SK-N-SH (cell line): ENCODE measurements at regions not wholly inside any gene's neighbourhood (a gene's known extent, or its start where the extent isn't known, plus 50 kb on each side); places are given as distances from the start of the nearest gene placed in this dataset.
A peak's percentile ranks its signal among the peaks of the same experiment; 100 is the strongest.
"Not testable (repeated sequence)": the region's sequence is repeated elsewhere in the genome, so short reads cannot be mapped to it uniquely, and the experiment has no call there.

Experiments
- CTCF ChIA-PET: fragments of 300-600, 350-600 bp; formaldehyde crosslinking; extraction: SDS; loops from one replicate; lab custom pipeline; 2021; lab: Yijun Ruan, JAX
- POLR2A ChIA-PET: fragments of 350-600 bp; sonication (Branson Sonifier 250); formaldehyde crosslinking; extraction: SDS; loops from one replicate; lab custom pipeline; 2020; ENCODE audit warnings: antibody characterized with exemption, inconsistent platforms; lab: Yijun Ruan, JAX
- DNase-seq: peaks from one replicate; pipeline ENCODE4 v3.0.0; 2012
- H2AFZ ChIP-seq: fragments of 200-600 bp; sonication (generic); 2 replicates; pipeline ENCODE4 v1.8.1; 2016; ENCODE audit warnings: antibody characterized with exemption, mild to moderate bottlenecking, low read depth
- H3F3A ChIP-seq: fragments of 200-600 bp; sonication (generic); replicated peaks from 2 replicates; pipeline ENCODE3; 2016; ENCODE audit warnings: antibody characterized with exemption, mild to moderate bottlenecking; ENCODE audit not compliant: insufficient read depth
- H3K27ac ChIP-seq, 2 experiments: fragments of 200-500 bp in 1 of 2; fragments of 200-600 bp in 1 of 2; sonication (Bioruptor generic) in 1 of 2; sonication (generic), shearing (Covaris generic) in 1 of 2; 2 replicates each; pipeline versions ENCODE4 v1.5.1 to v1.6.1; 2014 to 2016; ENCODE audit warnings: low read depth in 2 of 2, inconsistent platforms in 1 of 2, low read length in 1 of 2, mild to moderate bottlenecking in 1 of 2, mixed read lengths in 1 of 2
- H3K27me3 ChIP-seq: fragments of 200-600 bp; sonication (generic), shearing (Covaris generic); 2 replicates; pipeline ENCODE4 v1.6.1; 2016; ENCODE audit warnings: mixed run types; ENCODE audit not compliant: insufficient read depth
- H3K36me3 ChIP-seq, 2 experiments: fragments of 200-500 bp in 1 of 2; fragments of 200-600 bp in 1 of 2; sonication (Bioruptor generic) in 1 of 2; sonication (generic) in 1 of 2; replicated peaks in 1 of 2; 2 replicates each; pipeline versions ENCODE3 to v1.5.1; 2014 to 2016; ENCODE audit warnings: low read length in 1 of 2, mild to moderate bottlenecking in 1 of 2; ENCODE audit not compliant: insufficient read depth in 2 of 2, control insufficient read depth in 1 of 2
- H3K4me1 ChIP-seq, 2 experiments: fragments of 200-500 bp in 1 of 2; fragments of 200-600 bp in 1 of 2; sonication (Bioruptor generic) in 1 of 2; sonication (generic), shearing (Covaris generic) in 1 of 2; 2 replicates each; pipeline versions ENCODE4 v1.5.1 to v1.6.1; 2014 to 2016; ENCODE audit warnings: low read depth in 1 of 2, low read length in 1 of 2, mixed run types in 1 of 2; ENCODE audit not compliant: insufficient read depth in 2 of 2, control insufficient read depth in 1 of 2
- H3K4me2 ChIP-seq: fragments of 200-600 bp; sonication (generic), shearing (Covaris generic); 2 replicates; pipeline ENCODE4 v1.6.1; 2017; ENCODE audit warnings: mixed run types
- H3K4me3 ChIP-seq, 2 experiments: fragments of 200-500 bp in 1 of 2; fragments of 200-600 bp in 1 of 2; sonication (Bioruptor generic) in 1 of 2; sonication (generic), shearing (Covaris generic) in 1 of 2; 2 replicates each; pipeline versions ENCODE4 v1.5.1 to v1.8.1; 2014 to 2016; ENCODE audit warnings: low read depth in 2 of 2, inconsistent platforms in 1 of 2, low read length in 1 of 2, mild to moderate bottlenecking in 1 of 2, mixed read lengths in 1 of 2, moderate library complexity in 1 of 2
- H3K79me2 ChIP-seq: fragments of 200-600 bp; sonication (generic); 2 replicates; pipeline ENCODE4 v1.8.1; 2017; ENCODE audit warnings: mild to moderate bottlenecking; ENCODE audit not compliant: insufficient read depth
- H3K9ac ChIP-seq: fragments of 200-600 bp; sonication (generic); 2 replicates; pipeline ENCODE4 v1.6.1; 2017; ENCODE audit warnings: mixed run types
- H3K9me2 ChIP-seq: fragments of 200-600 bp; sonication (generic); 2 replicates; pipeline ENCODE4 v1.6.1; 2017; ENCODE audit warnings: mixed run types
- H3K9me3 ChIP-seq: fragments of 200-600 bp; sonication (generic); 2 replicates; pipeline ENCODE4 v1.6.1; 2017; ENCODE audit warnings: mixed run types, mild to moderate bottlenecking, moderate library complexity
- H4K20me1 ChIP-seq: fragments of 200-600 bp; sonication (generic); 2 replicates; pipeline ENCODE4 v1.6.1; 2017; ENCODE audit warnings: mild to moderate bottlenecking, mixed run types; ENCODE audit not compliant: insufficient read depth
- CHD2 ChIP-seq: fragments of 150-350 bp; IDR thresholded peaks from 2 replicates; pipeline ENCODE4 v1.6.1; 2018; ENCODE audit warnings: low read length; ENCODE audit not compliant: partially characterized antibody
- ELF1 ChIP-seq: IDR thresholded peaks from 2 replicates; pipeline ENCODE4 v1.4.0; 2012
- EZH2phosphoT487 ChIP-seq: fragments of 200-600 bp; sonication (generic); IDR thresholded peaks from 2 replicates; pipeline ENCODE4 v1.6.1; 2017; ENCODE audit warnings: low read depth, mixed run types, mild to moderate bottlenecking, antibody characterized with exemption, moderate library complexity, borderline replicate concordance
- FOSL2 ChIP-seq: IDR thresholded peaks from 2 replicates; pipeline ENCODE4 v1.4.0; 2012; ENCODE audit warnings: low read depth, mild to moderate bottlenecking, moderate library complexity, borderline replicate concordance
- MEF2A ChIP-seq: IDR thresholded peaks from 2 replicates; pipeline ENCODE4 v1.4.0; 2012; ENCODE audit warnings: low read depth, borderline replicate concordance
- NFIC ChIP-seq: IDR thresholded peaks from 2 replicates; pipeline ENCODE4 v1.4.0; 2012; ENCODE audit warnings: borderline replicate concordance
- RAD21 ChIP-seq: IDR thresholded peaks from 2 replicates; pipeline ENCODE4 v1.6.1; 2012; ENCODE audit warnings: mild to moderate bottlenecking, low read length
- RCOR1 ChIP-seq: fragments of 150-350 bp; IDR thresholded peaks from 2 replicates; pipeline ENCODE4 v1.6.1; 2017; ENCODE audit warnings: antibody characterized with exemption, low read length
- RFX5 ChIP-seq: IDR thresholded peaks from 2 replicates; pipeline ENCODE4 v1.6.1; 2012; ENCODE audit warnings: mild to moderate bottlenecking, improper control_type of control experiment, low read length
- SMC3 ChIP-seq: IDR thresholded peaks from 2 replicates; pipeline ENCODE4 v1.6.1; 2012; ENCODE audit warnings: low read depth, low read length, improper control_type of control experiment
- TCF12 ChIP-seq: IDR thresholded peaks from 2 replicates; pipeline ENCODE4 v1.4.0; 2012
- WGBS: methylation state at CpG from one replicate; pipeline ENCODE4 v1.1.6; 2017; ENCODE audit warnings: low lambda C conversion rate; 5-methylcytosine and 5-hydroxymethylcytosine counted together
- TF ChIP-seq, protein P1 (sequence below): fragments of 200-600 bp; sonication (generic); IDR thresholded peaks from 2 replicates; pipeline ENCODE4 v1.6.1; 2017; ENCODE audit warnings: antibody characterized with exemption, mild to moderate bottlenecking, moderate library complexity

DNA sequence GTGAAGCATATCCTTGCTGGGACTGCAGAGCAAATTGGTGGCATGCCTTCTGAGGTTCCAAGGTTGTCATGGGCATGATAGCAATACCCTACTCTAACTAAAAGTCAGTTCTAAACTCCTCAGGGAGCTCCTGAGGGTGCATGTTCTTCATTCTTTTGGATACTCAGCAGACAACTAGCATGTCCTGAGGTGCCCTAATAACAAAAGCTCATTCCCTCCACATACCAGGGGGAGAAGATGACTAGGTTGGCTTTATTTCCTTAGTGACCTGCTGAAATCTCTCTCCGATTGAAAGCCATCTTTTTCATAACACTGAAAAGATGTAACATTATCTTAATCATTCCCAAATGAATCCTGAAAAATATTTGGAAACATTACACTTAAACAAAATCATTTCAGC, 188.7 kb upstream of the IGF1 start:
- H3K27me3 ChIP-seq = no peaks in the 10 kb centered on the region
- H3K4me2 ChIP-seq = no peak overlapping the region
- no peak overlapping the region for H2AFZ ChIP-seq
- no peaks in the 10 kb centered on the region for H3K79me2 ChIP-seq
- no peaks in the 10 kb centered on the region for H3K9me3 ChIP-seq
- H3K9ac ChIP-seq = no peak overlapping the region
- no peaks in the 10 kb centered on the region for H3K36me3 ChIP-seq
- no peaks in the 10 kb centered on the region for H3K9me2 ChIP-seq
- DNase-seq = no peak
- TF ChIP-seq ELF1 (no peak), FOSL2 (no peak), RCOR1 (no peak), TCF12 (no peak), NFIC (no peak)
- no peaks in the 10 kb centered on the region for H4K20me1 ChIP-seq
- H3K27ac ChIP-seq = no peak overlapping the region
- no peaks in the 10 kb centered on the region for H3F3A ChIP-seq
- WGBS = 17% methylated on average over 1 of the region's 1 CpG
- no peak overlapping the region for H3K4me3 ChIP-seq
- ChIA-PET CTCF (no interaction called here), POLR2A (no interaction called here)
- H3K4me1 ChIP-seq = no peaks in the 10 kb centered on the region

DNA sequence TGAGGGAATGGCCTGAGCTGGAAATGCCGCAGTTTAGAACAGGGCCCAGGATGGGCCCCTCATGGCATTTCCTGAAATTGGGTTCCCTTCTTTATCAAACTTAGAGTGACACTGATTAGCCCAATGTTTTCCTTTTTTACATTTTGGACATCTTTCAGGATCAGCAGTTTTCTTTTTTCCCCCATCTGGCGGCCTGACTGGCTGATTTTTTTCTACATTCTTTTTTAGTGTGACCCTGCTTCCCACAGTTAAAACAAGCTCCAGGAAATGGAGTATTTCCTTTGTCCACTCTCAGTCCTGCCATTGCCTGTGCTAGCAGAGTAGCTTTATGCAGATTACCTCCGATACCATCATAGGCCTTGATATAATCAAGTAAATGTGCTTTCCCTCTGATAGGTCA, 185.8 kb upstream of the IGF1 start:
- POLR2A ChIA-PET, H3K9ac ChIP-seq, H3K4me1 ChIP-seq, H3K9me2 ChIP-seq, H3K36me3 ChIP-seq, H3F3A ChIP-seq, CTCF ChIA-PET, H3K79me2 ChIP-seq, H3K4me3 ChIP-seq, H3K27ac ChIP-seq, H3K9me3 ChIP-seq, H3K27me3 ChIP-seq, H4K20me1 ChIP-seq, DNase-seq: not testable (repeated sequence)
- H3K4me2 ChIP-seq = peak overlapping the region; percentile 4; the same call in 1 of the 2 replicates
- WGBS = 43% methylated on average over 3 of the region's 3 CpGs
- peak overlapping the region; percentile 74; the same call in 1 of the 2 replicates for H2AFZ ChIP-seq

DNA sequence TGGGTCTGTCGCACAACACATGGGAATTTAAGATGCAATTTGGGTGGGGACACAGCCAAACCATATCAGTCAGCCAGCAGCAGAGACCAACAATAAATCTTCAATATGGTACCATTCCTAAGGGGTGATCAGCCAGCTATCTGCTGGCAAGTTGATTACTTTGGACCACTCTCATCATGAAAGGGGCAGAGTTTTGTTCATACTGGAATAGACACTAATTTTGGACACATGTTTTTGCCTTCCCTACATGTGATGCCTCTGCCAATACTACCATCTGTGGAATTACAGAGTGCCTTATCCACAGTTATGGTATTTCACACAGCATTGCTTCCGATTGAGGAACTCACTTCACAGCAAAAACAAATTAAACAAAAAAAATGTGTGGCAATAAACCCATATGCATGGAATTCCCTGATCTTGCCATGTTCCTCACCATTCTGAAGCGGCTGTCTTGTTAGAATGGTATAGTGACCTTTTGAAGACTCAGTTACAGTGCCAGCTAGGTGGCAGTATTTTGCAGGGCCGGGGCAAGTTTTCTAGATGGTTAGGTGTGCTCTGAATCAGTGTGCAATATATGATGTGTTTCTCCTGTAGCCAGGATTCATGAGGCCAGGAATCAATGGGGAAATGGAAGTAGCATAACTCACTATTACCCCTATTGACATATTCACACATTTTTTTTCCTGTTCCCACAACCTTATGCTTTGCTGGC, 179.0 kb upstream of the IGF1 start:
- no peaks in the 10 kb centered on the region for H3K4me1 ChIP-seq
- H3K27ac ChIP-seq = no peak overlapping the region
- TF ChIP-seq EZH2phosphoT487 (no peak), RAD21 (peak; percentile 11; the same call in 1 of the 2 replicates), RFX5 (no peak), CHD2 (no peak), MEF2A (no peak), SMC3 (no peak)
- TF ChIP-seq, protein P1, sequence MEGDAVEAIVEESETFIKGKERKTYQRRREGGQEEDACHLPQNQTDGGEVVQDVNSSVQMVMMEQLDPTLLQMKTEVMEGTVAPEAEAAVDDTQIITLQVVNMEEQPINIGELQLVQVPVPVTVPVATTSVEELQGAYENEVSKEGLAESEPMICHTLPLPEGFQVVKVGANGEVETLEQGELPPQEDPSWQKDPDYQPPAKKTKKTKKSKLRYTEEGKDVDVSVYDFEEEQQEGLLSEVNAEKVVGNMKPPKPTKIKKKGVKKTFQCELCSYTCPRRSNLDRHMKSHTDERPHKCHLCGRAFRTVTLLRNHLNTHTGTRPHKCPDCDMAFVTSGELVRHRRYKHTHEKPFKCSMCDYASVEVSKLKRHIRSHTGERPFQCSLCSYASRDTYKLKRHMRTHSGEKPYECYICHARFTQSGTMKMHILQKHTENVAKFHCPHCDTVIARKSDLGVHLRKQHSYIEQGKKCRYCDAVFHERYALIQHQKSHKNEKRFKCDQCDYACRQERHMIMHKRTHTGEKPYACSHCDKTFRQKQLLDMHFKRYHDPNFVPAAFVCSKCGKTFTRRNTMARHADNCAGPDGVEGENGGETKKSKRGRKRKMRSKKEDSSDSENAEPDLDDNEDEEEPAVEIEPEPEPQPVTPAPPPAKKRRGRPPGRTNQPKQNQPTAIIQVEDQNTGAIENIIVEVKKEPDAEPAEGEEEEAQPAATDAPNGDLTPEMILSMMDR = peak; percentile 38; the same call in 1 of the 2 replicates
- no peaks in the 10 kb centered on the region for H3F3A ChIP-seq
- no peaks in the 10 kb centered on the region for H3K79me2 ChIP-seq
- no peak overlapping the region for H3K4me2 ChIP-seq
- no peak overlapping the region for H3K9ac ChIP-seq
- ChIA-PET POLR2A (no interaction called here), CTCF (no interaction called here)
- 22% methylated on average over 4 of the region's 4 CpGs for WGBS
- no peaks in the 10 kb centered on the region for H3K36me3 ChIP-seq
- H3K9me3 ChIP-seq = no peaks in the 10 kb centered on the region; the same call in 1 of the 2 replicates
- H2AFZ ChIP-seq = no peak overlapping the region
- no peak overlapping the region for H3K4me3 ChIP-seq
- no peaks in the 10 kb centered on the region for H3K9me2 ChIP-seq
- no peaks in the 10 kb centered on the region for H4K20me1 ChIP-seq
- H3K27me3 ChIP-seq = no peaks in the 10 kb centered on the region
- DNase-seq = no peak
